Fibroblast of lung (primary cell): ENCODE measurements at regions not wholly inside any gene's neighbourhood (a gene's known extent, or its start where the extent isn't known, plus 50 kb on each side); places are given as distances from the start of the nearest gene placed in this dataset.

Experiments
- EZH2 ChIP-seq: IDR thresholded peaks from 2 replicates; pipeline ENCODE4 v1.5.1; 2012; ENCODE audit warnings: low read length, control low read depth, mild to moderate bottlenecking; ENCODE audit errors: missing control alignments
- TF ChIP-seq, protein P1 (sequence below), 2 donors: IDR thresholded peaks in 1 of 2; conservative IDR thresholded peaks in 1 of 2; 1 replicate in 1 of 2; 2 replicates in 1 of 2; pipeline ENCODE4 v1.5.1; 2011 to 2012; ENCODE audit warnings: low read length in 2 of 2, control low read depth in 1 of 2, inconsistent platforms in 1 of 2, low read depth in 1 of 2, mild to moderate bottlenecking in 1 of 2

DNA sequence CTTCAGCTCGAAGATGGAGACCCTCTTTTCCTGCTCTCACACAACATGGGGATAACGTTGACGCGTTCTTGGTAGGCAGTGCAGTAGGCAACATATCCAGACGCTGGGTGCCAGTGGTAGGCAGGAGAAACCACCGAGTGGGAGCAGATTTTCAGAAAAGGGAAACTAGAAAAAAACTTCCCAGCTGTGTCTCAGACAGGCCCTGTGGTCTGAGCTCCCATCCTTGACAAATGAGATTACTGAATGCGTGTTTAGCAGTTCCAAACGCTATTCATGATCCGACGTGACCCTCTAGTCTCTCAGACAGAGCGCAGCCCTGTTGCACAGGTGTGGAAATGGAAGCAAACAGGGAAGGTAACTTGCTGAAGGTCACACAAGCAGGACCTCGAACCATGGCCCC is 83.9 kb upstream of the DUSP22 start:
- TF ChIP-seq, protein P1, sequence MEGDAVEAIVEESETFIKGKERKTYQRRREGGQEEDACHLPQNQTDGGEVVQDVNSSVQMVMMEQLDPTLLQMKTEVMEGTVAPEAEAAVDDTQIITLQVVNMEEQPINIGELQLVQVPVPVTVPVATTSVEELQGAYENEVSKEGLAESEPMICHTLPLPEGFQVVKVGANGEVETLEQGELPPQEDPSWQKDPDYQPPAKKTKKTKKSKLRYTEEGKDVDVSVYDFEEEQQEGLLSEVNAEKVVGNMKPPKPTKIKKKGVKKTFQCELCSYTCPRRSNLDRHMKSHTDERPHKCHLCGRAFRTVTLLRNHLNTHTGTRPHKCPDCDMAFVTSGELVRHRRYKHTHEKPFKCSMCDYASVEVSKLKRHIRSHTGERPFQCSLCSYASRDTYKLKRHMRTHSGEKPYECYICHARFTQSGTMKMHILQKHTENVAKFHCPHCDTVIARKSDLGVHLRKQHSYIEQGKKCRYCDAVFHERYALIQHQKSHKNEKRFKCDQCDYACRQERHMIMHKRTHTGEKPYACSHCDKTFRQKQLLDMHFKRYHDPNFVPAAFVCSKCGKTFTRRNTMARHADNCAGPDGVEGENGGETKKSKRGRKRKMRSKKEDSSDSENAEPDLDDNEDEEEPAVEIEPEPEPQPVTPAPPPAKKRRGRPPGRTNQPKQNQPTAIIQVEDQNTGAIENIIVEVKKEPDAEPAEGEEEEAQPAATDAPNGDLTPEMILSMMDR (conservative IDR thresholded peaks at IDR 0.05 in 1 of 2, IDR thresholded peaks at IDR 0.05 in 1 of 2; ENCODE audit: low read depth in 1 of 2, low read length in 2 of 2), result no peak
- no peak for TF ChIP-seq EZH2
